Spinal cord (tissue), 9 donors: ENCODE measurements at regions not wholly inside any gene's neighbourhood (a gene's known extent, or its start where the extent isn't known, plus 50 kb on each side); places are given as distances from the start of the nearest gene placed in this dataset.

ENCODE experiments used
- DNase-seq, 6 donors: peaks; one replicate each; pipeline versions ENCODE4 v3.0.0 to v3.0.0-alpha.2; 2013 to 2015; ENCODE audit warnings: low spot score in 6 of 6, low read depth in 4 of 6
- H3K27ac ChIP-seq: one replicate; pipeline ENCODE4 v1.5.1; 2013; ENCODE audit warnings: low read depth, low read length, control low read depth
- H3K27me3 ChIP-seq: one replicate; pipeline ENCODE4 v1.6.1; 2013; ENCODE audit warnings: low read length; ENCODE audit not compliant: control insufficient read depth, insufficient read depth
- H3K36me3 ChIP-seq: one replicate; pipeline ENCODE4 v1.6.1; 2013; ENCODE audit warnings: low read length; ENCODE audit not compliant: control insufficient read depth, insufficient read depth
- H3K4me1 ChIP-seq: one replicate; pipeline ENCODE4 v1.6.1; 2013; ENCODE audit warnings: low read length; ENCODE audit not compliant: control insufficient read depth, insufficient read depth
- H3K4me3 ChIP-seq: one replicate; pipeline ENCODE4 v1.5.1; 2013; ENCODE audit warnings: low read depth, low read length, control low read depth
- H3K9me3 ChIP-seq: one replicate; pipeline ENCODE4 v1.6.1; 2013; ENCODE audit warnings: low read length; ENCODE audit not compliant: control insufficient read depth, insufficient read depth
- WGBS: methylation state at CpG from one replicate; pipeline ENCODE4 v1.1.5; 2013; ENCODE audit warnings: missing lambda C conversion rate; ENCODE audit not compliant: insufficient coverage; 5-methylcytosine and 5-hydroxymethylcytosine counted together
- donor health status: healthy.

DNA sequence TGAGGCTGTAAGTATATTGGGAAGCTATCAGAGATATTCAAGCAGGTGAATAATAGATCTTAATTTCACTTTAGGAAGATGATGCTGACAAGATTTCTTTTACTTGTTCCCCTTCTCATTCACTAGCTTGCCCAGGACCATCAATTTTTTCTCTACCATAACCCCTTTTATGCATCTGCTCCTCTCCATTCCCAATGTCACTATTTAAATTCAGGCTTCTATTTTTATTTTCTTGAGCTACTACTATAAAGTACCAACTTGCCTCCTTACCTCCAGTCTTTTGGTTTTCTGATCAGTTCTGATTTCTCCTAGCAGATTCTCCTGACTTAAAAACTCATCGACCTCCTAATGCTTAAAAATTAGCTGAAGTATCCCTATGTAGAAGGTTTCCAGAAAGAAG, 97.7 kb upstream of the SMIM30 start:
- Histone ChIP-seq H3K36me3 (no peaks in the 10 kb centered on the region), H3K4me3 (no peak overlapping the region), H3K27me3 (no peaks in the 10 kb centered on the region), H3K27ac (no peak overlapping the region), H3K9me3 (no peaks in the 10 kb centered on the region), H3K4me1 (no peaks in the 10 kb centered on the region)
- no CpG with 5 or more reads among the region's 1 CpG for WGBS
- no peak for DNase-seq

GRCh38 chr7:113209449-113210203, 91.3 kb upstream of the SMIM30 start:
- H3K36me3 ChIP-seq = no peaks in the 10 kb centered on the region
- DNase-seq = no peak
- no peak overlapping the region for H3K27ac ChIP-seq
- no peak overlapping the region for H3K4me3 ChIP-seq
- WGBS = no CpG with 5 or more reads among the region's 1 CpG
- H3K4me1 ChIP-seq = no peaks in the 10 kb centered on the region
- no peaks in the 10 kb centered on the region for H3K9me3 ChIP-seq
- no peaks in the 10 kb centered on the region for H3K27me3 ChIP-seq

- WGBS = no CpG with 5 or more reads among the region's 2 CpGs
- Histone ChIP-seq H3K4me1 (no peaks in the 10 kb centered on the region), H3K27ac (no peak overlapping the region), H3K9me3 (no peaks in the 10 kb centered on the region), H3K27me3 (no peaks in the 10 kb centered on the region), H3K4me3 (no peak overlapping the region), H3K36me3 (no peaks in the 10 kb centered on the region)
- no peak for DNase-seq
These were observed 89.6 kb upstream of the SMIM30 start for GRCh38 chr7:113207931-113208330.

- Histone ChIP-seq H3K9me3 (no peaks in the 10 kb centered on the region), H3K4me3 (no peak overlapping the region), H3K27ac (no peak overlapping the region), H3K4me1 (no peaks in the 10 kb centered on the region), H3K36me3 (no peaks in the 10 kb centered on the region), H3K27me3 (no peaks in the 10 kb centered on the region)
- no peak for DNase-seq
- WGBS = no CpG with 5 or more reads among the region's 3 CpGs
These were observed 89.1 kb upstream of the SMIM30 start for GRCh38 chr7:113207441-113207840.

DNA sequence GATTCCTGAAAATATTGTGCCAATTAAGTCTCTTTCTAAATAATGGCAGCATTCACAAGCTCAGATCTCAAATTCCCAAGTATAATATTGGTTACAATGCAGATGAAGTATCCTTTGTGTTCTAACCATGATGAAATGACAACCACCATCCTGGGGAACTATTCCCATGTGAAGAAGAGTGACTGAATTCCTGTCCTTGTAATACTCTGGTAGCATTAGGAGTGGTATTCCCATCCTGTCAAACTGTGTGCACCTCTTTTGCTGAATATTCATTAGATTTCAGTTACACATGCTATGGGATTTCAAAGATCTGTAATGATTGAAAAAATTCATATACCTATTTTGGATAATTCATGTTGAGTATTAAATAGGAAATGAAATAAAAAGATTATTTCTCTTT, 86.1 kb upstream of the SMIM30 start:
- no peaks in the 10 kb centered on the region for H3K4me1 ChIP-seq
- DNase-seq = no peak
- no peaks in the 10 kb centered on the region for H3K27me3 ChIP-seq
- H3K9me3 ChIP-seq = no peaks in the 10 kb centered on the region
- no peak overlapping the region for H3K27ac ChIP-seq
- H3K4me3 ChIP-seq = no peak overlapping the region
- H3K36me3 ChIP-seq = no peaks in the 10 kb centered on the region

DNA sequence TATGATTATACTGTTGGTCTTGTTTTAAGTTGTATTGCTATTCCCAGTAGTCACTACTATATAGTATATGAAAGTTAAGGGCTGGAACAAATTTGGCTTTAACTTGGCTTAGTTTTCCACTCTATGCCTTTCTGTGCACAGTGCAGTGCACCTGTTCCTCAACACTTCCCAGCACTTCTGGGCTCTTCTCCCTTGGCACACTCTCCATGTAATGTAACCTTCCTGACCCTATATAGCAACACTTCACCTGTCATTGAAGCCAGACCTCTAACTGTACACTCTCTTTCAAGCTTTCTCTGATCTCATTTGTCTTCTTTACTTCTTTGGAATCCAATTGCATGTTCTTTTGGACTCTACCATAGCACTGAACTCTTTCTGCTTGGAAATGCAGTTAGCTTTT, 83.9 kb upstream of the SMIM30 start:
- Histone ChIP-seq H3K4me3 (no peak overlapping the region), H3K9me3 (no peaks in the 10 kb centered on the region), H3K36me3 (no peaks in the 10 kb centered on the region), H3K27ac (no peak overlapping the region), H3K4me1 (no peaks in the 10 kb centered on the region), H3K27me3 (no peaks in the 10 kb centered on the region)
- DNase-seq = no peak

DNA sequence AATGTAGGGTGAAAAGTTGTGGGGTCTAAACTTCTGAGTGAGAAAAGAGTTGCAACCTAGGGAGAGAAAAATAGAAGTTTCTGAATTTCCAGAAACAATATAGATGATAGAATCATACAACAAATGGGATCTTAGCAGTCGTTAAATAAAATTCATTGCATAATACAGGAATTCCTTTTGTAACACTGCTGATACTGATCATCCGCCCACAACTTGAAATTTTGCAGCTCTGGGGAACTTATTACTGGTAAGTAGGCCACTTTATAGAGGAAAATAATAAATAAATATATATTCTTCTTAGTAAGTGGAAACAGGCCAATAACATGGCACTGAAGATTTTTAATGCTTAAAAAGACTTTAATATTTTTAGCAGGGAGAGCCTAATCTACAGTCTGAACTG, 81.9 kb upstream of the SMIM30 start:
- no peak overlapping the region for H3K4me3 ChIP-seq
- no peaks in the 10 kb centered on the region for H3K27me3 ChIP-seq
- H3K27ac ChIP-seq = no peak overlapping the region
- no peaks in the 10 kb centered on the region for H3K4me1 ChIP-seq
- no CpG with 5 or more reads among the region's 2 CpGs for WGBS
- no peak for DNase-seq
- no peaks in the 10 kb centered on the region for H3K36me3 ChIP-seq
- no peaks in the 10 kb centered on the region for H3K9me3 ChIP-seq

- H3K9me3 ChIP-seq = no peaks in the 10 kb centered on the region
- H3K27me3 ChIP-seq = no peaks in the 10 kb centered on the region
- H3K36me3 ChIP-seq = no peaks in the 10 kb centered on the region
- no CpG with 5 or more reads among the region's 2 CpGs for WGBS
- no peak overlapping the region for H3K27ac ChIP-seq
- H3K4me1 ChIP-seq = no peaks in the 10 kb centered on the region
- no peak overlapping the region for H3K4me3 ChIP-seq
- DNase-seq = peak in 2 of 6 donors; percentile 23 to 39
These were observed 81.5 kb upstream of the SMIM30 start for GRCh38 chr7:113199841-113200240.

DNA sequence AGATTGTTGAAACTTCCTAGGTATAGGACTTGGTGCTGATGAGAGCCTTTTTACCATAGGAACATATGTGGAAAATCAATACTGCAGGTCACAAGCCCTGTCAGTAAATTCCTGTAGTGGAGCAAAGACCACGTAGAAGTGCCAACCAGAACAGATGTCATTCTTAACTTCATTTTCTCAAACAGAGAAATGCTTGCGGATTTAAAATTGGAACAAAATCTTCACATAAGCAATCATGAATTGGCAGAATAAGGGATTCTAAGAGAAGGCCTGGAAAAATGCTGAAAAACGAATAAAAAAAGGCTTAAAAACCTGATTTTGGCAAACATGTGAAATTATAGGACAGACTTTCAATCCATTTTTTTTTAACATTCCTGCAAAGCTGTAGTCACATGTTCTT, 80.8 kb upstream of the SMIM30 start:
- no peaks in the 10 kb centered on the region for H3K4me1 ChIP-seq
- H3K36me3 ChIP-seq = no peaks in the 10 kb centered on the region
- H3K27me3 ChIP-seq = no peaks in the 10 kb centered on the region
- no peak overlapping the region for H3K27ac ChIP-seq
- no peak overlapping the region for H3K4me3 ChIP-seq
- no peaks in the 10 kb centered on the region for H3K9me3 ChIP-seq
- peak in 1 of 6 donors; percentile 74 for DNase-seq
- no CpG with 5 or more reads among the region's 3 CpGs for WGBS

DNA sequence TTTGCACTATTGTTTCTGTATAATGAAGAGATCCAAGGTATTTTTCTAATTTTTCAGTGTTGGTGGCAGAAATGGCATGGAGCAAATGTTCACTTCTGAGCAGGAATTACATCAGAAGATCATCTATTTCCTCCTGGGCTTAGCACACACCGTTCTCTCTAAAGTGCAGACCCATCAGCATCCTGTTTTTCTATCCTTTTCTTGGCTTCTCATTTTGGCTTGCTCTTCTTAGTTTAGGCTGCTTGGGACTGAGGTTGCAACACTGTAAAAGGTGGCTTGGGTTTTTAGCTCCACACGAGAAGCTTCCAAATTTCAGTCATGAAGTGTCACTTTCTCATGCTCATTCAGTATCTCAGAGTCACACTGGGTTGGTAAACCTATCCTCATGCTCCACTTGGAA, 79.9 kb upstream of the SMIM30 start:
- 80% methylated on average over 1 of the region's 2 CpGs for WGBS
- Histone ChIP-seq H3K9me3 (no peaks in the 10 kb centered on the region), H3K27me3 (no peaks in the 10 kb centered on the region), H3K4me3 (no peak overlapping the region), H3K27ac (no peak overlapping the region), H3K4me1 (no peaks in the 10 kb centered on the region), H3K36me3 (no peaks in the 10 kb centered on the region)
- DNase-seq = no peak
